8988T (cell line): ENCODE measurements at regions not wholly inside any gene's neighbourhood (a gene's known extent, or its start where the extent isn't known, plus 50 kb on each side); places are given as distances from the start of the nearest gene placed in this dataset.
A peak's percentile ranks its signal among the peaks of the same experiment; 100 is the strongest.
"Not testable (repeated sequence)": the region's sequence is repeated elsewhere in the genome, so short reads cannot be mapped to it uniquely, and the experiment has no call there.

ENCODE experiments used
- DNase-seq: peaks from one replicate; pipeline ENCODE4 v3.0.0; 2011

GRCh38 chr14:71366861-71367260, 459.6 kb downstream of the PCNX1 start:
- DNase-seq: no peak

DNA sequence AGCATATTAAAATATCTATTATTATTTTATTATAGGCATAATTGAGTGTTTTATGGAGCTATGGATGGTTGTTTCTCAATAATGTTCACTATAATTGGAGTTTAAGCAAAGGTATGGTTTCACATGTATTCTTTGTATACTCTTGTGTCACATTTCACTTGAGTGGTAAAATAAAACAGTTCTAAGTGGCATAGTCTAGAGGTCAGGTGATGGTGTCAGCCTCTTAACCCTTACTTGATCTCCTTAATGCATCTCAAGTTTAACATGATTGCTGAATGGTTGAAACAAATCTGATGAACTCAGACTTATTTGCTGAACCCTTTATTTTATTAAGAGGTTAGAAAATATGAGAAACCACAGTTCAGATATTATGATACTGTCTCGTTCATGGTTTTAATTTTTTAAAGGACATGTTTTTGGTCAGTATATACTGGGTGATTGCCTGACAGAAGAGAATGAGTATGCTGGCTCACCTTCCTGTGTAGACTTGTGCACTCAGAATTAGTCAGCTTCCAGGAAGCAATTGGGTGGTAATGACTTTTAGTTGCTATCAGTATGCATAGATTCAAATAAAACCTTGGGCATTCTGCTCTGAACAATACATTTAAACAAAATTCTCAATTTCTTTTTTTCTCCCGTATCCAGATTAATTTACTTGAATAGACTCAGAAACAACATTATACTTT, 464.6 kb downstream of the PCNX1 start:
- DNase-seq: no peak

- DNase-seq: peak; percentile 15
Measured at GRCh38 chr14:71372411-71372838, 465.2 kb downstream of the PCNX1 start.

DNA sequence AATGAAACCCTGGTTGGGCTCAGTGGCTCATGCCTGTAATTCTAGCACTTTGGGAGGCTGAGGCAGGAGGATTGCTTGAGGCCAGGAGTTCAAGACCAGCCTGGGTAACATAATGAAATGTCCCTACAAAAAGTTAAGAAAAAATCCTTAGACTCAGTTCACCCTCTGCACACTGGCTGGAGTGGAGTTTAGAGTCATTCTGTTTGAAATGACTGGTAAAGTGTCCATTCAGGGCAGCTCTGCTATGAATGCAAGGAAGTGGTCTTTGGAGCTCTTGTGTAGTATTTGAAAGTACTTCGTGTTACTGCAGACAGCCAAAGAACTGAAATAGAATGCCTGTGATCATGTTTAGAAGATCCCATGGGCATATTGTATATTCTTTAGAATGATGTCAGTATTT, 466.5 kb downstream of the PCNX1 start:
- DNase-seq: no peak

DNA sequence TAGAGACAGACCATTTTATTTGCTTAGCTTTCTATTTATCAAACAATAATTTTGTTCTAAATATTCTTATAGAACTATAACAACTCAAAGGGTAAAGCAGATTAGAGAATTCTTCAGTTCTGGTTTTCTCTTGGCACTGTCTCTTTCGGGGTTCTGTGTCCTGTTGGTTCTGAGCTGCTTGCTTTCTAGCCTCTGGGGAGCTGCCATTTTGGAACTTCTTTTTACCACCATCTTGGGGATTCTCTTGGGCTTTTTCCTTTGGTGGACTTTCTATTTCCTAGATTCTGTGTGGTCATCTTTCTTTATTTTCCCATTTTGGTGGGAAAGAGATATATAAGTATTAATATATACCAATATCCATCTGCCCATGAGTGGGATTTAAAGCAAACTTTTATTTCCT, 467.7 kb downstream of the PCNX1 start:
- no peak for DNase-seq

DNA sequence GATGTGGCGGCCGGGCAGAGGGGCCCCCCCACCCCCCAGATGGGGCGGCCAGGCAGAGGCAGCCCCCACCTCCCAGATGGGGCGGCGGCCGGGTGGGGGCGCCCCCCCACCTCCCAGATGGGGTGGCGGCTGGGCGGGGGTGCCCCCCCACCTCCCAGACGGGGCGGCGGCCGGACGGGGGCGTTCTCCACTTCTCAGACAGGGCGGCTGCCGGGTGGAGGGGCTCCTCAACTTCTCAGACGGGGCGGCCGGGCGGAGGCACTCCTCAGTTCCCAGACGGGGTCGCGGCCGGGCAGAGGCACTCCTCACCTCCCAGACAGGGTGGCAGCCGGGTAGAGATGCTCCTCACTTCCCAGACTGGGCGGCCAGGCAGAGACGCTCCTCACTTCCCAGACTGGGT, 469.8 kb downstream of the PCNX1 start:
- DNase-seq: no peak

- DNase-seq: no peak
Measured at GRCh38 chr14:71380271-71380670, 473.0 kb downstream of the PCNX1 start.

DNA sequence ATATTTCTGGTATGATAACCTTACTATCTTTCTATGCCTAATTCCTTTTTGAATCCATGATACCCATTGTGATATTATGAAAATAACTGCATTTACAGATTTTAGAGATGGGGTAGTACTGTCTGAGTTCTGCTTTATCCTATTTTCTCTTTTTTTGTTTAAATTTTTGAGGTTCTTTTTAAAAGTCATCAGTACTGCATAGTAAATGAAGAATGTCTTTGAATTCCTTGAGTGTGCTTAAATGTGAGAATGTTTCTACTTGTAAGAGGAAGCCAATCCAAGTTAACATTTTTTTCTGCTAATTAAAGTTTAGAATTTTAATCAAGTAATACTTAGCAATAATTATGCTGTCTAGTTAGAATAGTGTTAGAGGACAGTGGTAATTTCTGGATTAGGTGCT, 474.6 kb downstream of the PCNX1 start:
- DNase-seq: no peak

- DNase-seq: no peak
Measured at GRCh38 chr14:71382315-71382714, 475.1 kb downstream of the PCNX1 start.

- no peak for DNase-seq
Measured at GRCh38 chr14:71383510-71383909, 476.3 kb downstream of the PCNX1 start.

- no peak for DNase-seq
Measured at GRCh38 chr14:71384007-71384845, 477.0 kb downstream of the PCNX1 start.

GRCh38 chr14:71387753-71388152, 480.5 kb downstream of the PCNX1 start:
- no peak for DNase-seq

DNA sequence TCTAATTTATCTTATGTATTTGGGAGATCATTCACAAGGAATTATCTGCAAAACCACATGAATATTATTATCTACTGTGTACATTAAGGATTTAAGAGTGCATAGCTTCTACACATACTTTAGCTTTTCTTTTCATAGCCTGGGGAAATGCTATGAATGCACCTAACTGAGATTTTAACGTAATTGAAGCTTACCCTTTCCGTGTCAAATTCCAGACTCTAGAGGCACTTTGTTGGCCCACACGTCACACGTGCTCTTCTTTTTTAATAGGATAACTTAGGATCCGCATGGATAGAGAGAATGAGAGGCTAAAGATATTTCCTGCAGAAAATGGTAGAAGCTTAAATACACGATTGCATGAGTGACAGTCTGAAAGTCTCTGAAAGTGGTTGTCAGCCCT, 481.1 kb downstream of the PCNX1 start:
- DNase-seq: no peak

GRCh38 chr14:71388862-71389261, 481.6 kb downstream of the PCNX1 start:
- DNase-seq: no peak

GRCh38 chr14:71394386-71394785, 487.1 kb downstream of the PCNX1 start:
- no peak for DNase-seq

GRCh38 chr14:71395151-71395604, 487.9 kb downstream of the PCNX1 start:
- DNase-seq: no peak

DNA sequence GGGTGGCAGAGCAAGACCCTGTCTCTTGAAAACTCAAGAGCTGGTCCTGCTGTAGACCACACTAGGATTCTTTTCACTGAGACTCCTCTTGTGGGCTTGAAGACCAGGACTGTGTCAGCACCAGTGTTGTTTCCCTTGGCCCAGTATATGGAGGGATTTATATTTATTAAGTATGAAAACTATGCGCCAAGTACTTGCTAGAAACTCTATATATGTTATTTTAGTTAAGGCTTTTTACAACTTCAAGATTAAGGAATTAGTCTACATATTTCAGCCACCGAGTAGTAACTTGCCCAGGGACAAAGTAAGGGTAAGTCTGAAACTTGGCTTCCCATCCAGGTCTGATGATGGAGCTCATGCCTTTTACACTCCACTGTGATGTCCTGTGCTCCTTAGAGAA, 488.4 kb downstream of the PCNX1 start:
- no peak for DNase-seq

DNA sequence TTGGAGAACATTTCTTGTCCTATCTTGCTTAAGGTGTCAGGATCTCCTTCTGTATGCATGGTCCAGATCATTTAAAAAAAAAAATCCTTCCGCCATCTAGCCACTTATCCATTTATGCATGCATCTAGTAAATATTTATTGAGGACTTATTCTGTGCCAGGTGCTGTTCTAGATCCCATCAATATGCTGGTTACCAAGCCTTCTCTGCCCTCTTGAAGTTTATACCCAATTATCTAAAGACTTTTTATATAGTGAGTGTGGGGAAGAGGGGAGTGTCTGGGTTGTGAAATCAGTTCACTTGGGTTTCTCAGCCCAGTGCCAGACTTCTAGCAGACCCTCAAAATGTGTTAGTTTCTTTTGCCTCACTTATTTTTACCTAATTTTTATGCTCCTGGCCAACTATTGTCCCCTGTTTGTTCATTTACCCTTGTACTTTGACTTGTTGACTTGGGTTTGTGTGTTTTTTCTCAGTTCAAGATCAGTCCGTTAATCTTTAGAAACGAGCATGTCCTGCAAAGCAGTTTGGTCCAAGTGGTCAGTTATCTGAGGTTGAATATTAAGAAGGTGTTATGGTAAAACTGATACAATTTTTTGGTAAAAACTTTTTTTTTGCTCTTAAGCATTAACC, 488.9 kb downstream of the PCNX1 start:
- no peak for DNase-seq

- no peak for DNase-seq
Measured at GRCh38 chr14:71397371-71397770, 490.1 kb downstream of the PCNX1 start.

DNA sequence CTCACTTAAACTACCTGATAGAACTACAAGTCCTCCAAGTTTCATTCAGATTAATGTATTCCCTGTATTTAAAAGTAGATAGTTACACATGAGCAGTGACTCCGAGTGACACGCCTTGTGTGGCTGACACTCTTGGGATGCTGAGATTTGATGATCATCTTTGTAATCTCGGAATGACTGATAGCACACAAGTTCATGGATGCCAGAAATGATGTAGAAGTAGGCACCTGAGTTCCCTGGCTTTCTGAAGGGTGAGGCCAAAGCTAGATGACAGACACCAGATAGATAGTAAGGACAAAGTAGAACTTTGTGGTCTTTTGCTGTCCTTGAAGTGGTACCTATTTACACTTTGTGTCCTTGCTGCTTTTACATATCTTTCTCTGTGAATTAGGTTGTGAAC, 491.2 kb downstream of the PCNX1 start:
- DNase-seq: no peak

- DNase-seq: no peak
Measured at GRCh38 chr14:71399057-71399487, 491.8 kb downstream of the PCNX1 start.

GRCh38 chr14:71400871-71401321, 493.6 kb downstream of the PCNX1 start:
- DNase-seq: no peak

DNA sequence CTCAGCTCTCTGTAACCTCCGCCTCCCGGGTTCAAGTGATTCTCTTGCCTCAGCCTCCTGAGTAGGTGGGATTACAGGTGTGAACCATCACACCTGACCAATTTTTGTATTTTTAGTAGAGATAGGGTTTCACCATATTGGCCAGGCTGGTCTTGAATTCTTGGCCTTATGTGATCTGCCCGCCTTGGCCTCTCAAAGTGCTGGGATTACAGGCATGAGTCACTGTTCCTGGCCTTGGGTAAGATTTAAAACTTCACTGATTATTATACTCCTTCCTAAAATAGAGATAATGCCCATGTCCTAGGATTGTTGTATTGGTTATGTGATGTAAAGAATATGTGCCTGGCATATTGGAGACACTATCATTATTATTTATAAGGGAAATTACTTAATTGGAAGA, 495.2 kb downstream of the PCNX1 start:
- DNase-seq: not testable (repeated sequence)

DNA sequence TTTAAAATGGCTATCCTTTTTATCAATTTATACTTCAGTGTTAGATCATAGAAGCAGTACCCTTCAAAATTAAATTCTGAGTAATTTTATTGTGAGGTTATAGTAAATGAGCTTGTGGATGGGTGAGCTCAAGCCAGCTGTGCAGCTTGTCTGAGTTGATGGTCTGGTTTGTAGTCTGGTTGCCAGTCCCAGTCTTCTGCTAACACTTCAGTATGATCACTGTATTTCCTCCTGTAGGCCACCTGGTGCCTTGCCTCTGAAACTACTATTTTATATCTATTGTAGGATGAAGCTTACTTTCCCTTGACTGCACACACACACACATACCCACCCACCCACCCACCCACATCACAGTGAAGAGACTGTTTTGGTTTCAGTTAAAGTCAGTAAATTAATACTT, 496.4 kb downstream of the PCNX1 start:
- DNase-seq: no peak
